ENCODE measurements at regions not wholly inside any gene's neighbourhood (a gene's known extent, or its start where the extent isn't known, plus 50 kb on each side); places are given as distances from the start of the nearest gene placed in this dataset.

DNA sequence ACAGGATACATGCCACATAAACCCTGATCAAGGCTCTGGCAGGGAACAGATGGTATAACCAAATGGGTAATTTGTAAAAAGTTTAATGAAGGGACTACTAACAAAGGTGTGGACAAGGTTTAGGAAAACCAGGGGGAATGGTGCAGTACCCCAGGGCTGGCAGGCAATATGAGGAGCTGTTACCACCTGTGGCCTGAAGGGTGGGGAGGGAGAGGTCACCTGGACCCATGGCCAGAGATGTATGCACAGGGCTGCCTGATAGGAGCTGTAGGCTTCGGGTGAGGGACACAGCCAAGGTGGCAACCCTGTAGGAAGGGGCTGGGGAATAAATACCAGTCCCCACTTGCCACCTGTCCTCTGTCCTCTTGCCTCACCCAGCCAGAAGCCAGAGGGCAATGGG is 51.4 kb upstream of the ID3 start:
- TF ChIP-seq, protein P1, sequence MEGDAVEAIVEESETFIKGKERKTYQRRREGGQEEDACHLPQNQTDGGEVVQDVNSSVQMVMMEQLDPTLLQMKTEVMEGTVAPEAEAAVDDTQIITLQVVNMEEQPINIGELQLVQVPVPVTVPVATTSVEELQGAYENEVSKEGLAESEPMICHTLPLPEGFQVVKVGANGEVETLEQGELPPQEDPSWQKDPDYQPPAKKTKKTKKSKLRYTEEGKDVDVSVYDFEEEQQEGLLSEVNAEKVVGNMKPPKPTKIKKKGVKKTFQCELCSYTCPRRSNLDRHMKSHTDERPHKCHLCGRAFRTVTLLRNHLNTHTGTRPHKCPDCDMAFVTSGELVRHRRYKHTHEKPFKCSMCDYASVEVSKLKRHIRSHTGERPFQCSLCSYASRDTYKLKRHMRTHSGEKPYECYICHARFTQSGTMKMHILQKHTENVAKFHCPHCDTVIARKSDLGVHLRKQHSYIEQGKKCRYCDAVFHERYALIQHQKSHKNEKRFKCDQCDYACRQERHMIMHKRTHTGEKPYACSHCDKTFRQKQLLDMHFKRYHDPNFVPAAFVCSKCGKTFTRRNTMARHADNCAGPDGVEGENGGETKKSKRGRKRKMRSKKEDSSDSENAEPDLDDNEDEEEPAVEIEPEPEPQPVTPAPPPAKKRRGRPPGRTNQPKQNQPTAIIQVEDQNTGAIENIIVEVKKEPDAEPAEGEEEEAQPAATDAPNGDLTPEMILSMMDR (IDR thresholded peaks at IDR 0.05; ENCODE audit: low read depth, low read length): no peak
- in situ Hi-C loops (cut with HindIII; ENCODE audit: low sequenced_read_pairs): no loop called here
- no peak for DNase-seq (ENCODE audit: low read depth, low spot score)
- H3K4me3 ChIP-seq (ENCODE audit: low read depth, low read length): no peak overlapping the region

DNA sequence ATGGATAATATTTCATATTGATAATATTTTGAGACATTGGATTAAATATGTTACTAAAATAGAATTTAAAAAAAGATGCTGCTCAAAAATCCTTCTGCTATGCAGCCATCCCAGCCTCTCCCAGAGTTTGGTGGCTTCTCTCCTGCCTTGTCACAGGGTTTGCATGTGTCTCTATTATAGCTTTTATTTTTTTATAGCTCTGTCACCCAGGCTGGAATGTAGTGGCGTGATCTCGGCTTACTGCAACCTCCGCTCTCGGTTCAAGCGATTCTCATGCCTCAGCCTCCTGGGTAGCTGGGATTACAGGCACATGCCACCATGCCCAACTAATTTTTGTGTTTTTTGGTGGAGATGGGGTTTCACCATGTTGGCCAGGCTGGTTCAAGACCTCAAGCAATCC is 50.7 kb upstream of the ID3 start:
- no peak overlapping the region for H3K4me3 ChIP-seq (ENCODE audit: low read depth, low read length)
- TF ChIP-seq, protein P1 (IDR thresholded peaks at IDR 0.05; ENCODE audit: low read depth, low read length): no peak
- no peak for DNase-seq (ENCODE audit: low read depth, low spot score)
- in situ Hi-C loops (cut with HindIII; ENCODE audit: low sequenced_read_pairs): no loop called here
